MM.1S (cell line): ENCODE measurements at regions not wholly inside any gene's neighbourhood (a gene's known extent, or its start where the extent isn't known, plus 50 kb on each side); places are given as distances from the start of the nearest gene placed in this dataset.

Source experiments
- DNase-seq: peaks from one replicate; pipeline ENCODE4 v3.0.0-alpha.2; 2015
- H2AFZ ChIP-seq: fragments of 300-600 bp; sonication (generic); 2 replicates; pipeline ENCODE4 v1.6.0; 2016; ENCODE audit warnings: antibody characterized with exemption, low read length
- H3F3A ChIP-seq: fragments of 300-600 bp; sonication (generic); 2 replicates; pipeline ENCODE4 v1.6.1; 2016; ENCODE audit warnings: mild to moderate bottlenecking, antibody characterized with exemption, low read length, moderate library complexity, mixed read lengths; ENCODE audit not compliant: insufficient read depth
- H3K27ac ChIP-seq: fragments of 300-600 bp; sonication (generic); 2 replicates; pipeline ENCODE4 v1.5.1; 2016; ENCODE audit warnings: mild to moderate bottlenecking, low read length
- H3K27me3 ChIP-seq: fragments of 300-600 bp; sonication (generic); replicated peaks from 2 replicates; pipeline ENCODE4 v1.6.0; 2016; ENCODE audit warnings: low read length; ENCODE audit not compliant: insufficient read depth
- H3K36me3 ChIP-seq: fragments of 300-600 bp; sonication (generic); replicated peaks from 2 replicates; pipeline ENCODE4 v1.6.1; 2016; ENCODE audit warnings: mild to moderate bottlenecking, low read length, mixed read lengths; ENCODE audit not compliant: insufficient read depth
- H3K4me1 ChIP-seq: fragments of 300-600 bp; sonication (generic); 2 replicates; pipeline ENCODE4 v1.6.1; 2016; ENCODE audit warnings: low read length, mixed read lengths
- H3K4me2 ChIP-seq: fragments of 300-600 bp; sonication (generic); 2 replicates; pipeline ENCODE4 v1.6.0; 2016; ENCODE audit warnings: low read depth, low read length
- H3K4me3 ChIP-seq: fragments of 300-600 bp; sonication (generic); 2 replicates; pipeline ENCODE4 v1.5.1; 2016; ENCODE audit warnings: low read length, mixed read lengths
- H3K79me2 ChIP-seq: fragments of 300-600 bp; sonication (generic); 2 replicates; pipeline ENCODE4 v1.6.1; 2016; ENCODE audit warnings: mixed run types, low read length, mixed read lengths
- H3K9ac ChIP-seq: fragments of 300-600 bp; sonication (generic); 2 replicates; pipeline ENCODE4 v1.6.1; 2016; ENCODE audit warnings: low read length, mixed read lengths
- H3K9me2 ChIP-seq: fragments of 300-600 bp; sonication (generic); replicated peaks from 2 replicates; pipeline ENCODE4 v1.6.1; 2016; ENCODE audit warnings: mild to moderate bottlenecking, low read length, mixed read lengths; ENCODE audit not compliant: insufficient read depth
- H3K9me3 ChIP-seq: fragments of 300-600 bp; sonication (generic); replicated peaks from 2 replicates; pipeline ENCODE4 v1.6.1; 2016; ENCODE audit warnings: mild to moderate bottlenecking, low read length, mixed read lengths; ENCODE audit not compliant: insufficient read depth
- H4K20me1 ChIP-seq: fragments of 300-600 bp; sonication (generic); 2 replicates; pipeline ENCODE4 v1.6.1; 2016; ENCODE audit warnings: mild to moderate bottlenecking, low read length, moderate library complexity, mixed read lengths; ENCODE audit not compliant: insufficient read depth
- CTCF ChIP-seq: fragments of 300-600 bp; sonication (generic); IDR thresholded peaks from 2 replicates; pipeline ENCODE4 v1.5.1; 2016; ENCODE audit warnings: antibody characterized with exemption, low read length, mixed read lengths
- EZH2 ChIP-seq: fragments of 300-600 bp; sonication (generic); optimal IDR thresholded peaks from 2 replicates; pipeline ENCODE3; 2017; ENCODE audit warnings: low read depth, mild to moderate bottlenecking, antibody characterized with exemption, low read length, mixed read lengths
- EZH2phosphoT487 ChIP-seq: fragments of 300-600 bp; sonication (generic); IDR thresholded peaks from 2 replicates; pipeline ENCODE4 v1.6.1; 2018; ENCODE audit warnings: antibody characterized with exemption, low read length

GRCh38 chr4:31959972-31960371 is 1239.8 kb downstream of the PCDH7 start:
- Histone ChIP-seq H3K9me2 (no peaks in the 10 kb centered on the region), H3K36me3 (no peaks in the 10 kb centered on the region), H3K9ac (no peak overlapping the region), H2AFZ (no peak overlapping the region), H3K4me3 (no peak overlapping the region), H3K4me1 (no peaks in the 10 kb centered on the region), H4K20me1 (no peaks in the 10 kb centered on the region), H3K9me3 (no peaks in the 10 kb centered on the region), H3K27ac (no peak overlapping the region), H3K27me3 (no peaks in the 10 kb centered on the region), H3K79me2 (no peaks in the 10 kb centered on the region), H3K4me2 (no peak overlapping the region), H3F3A (no peaks in the 10 kb centered on the region)
- no peak for DNase-seq
- no peak for TF ChIP-seq CTCF
- TF ChIP-seq EZH2 = no peak
- no peak for TF ChIP-seq EZH2phosphoT487

- H2AFZ ChIP-seq = no peak overlapping the region
- H3F3A ChIP-seq = no peaks in the 10 kb centered on the region
- H3K9me2 ChIP-seq = no peaks in the 10 kb centered on the region
- no peak overlapping the region for H3K27ac ChIP-seq
- no peak overlapping the region for H3K4me3 ChIP-seq
- no peak overlapping the region for H3K9ac ChIP-seq
- no peaks in the 10 kb centered on the region for H3K9me3 ChIP-seq
- TF ChIP-seq EZH2 = no peak
- no peak for TF ChIP-seq CTCF
- TF ChIP-seq EZH2phosphoT487 = no peak
- H3K4me1 ChIP-seq = no peaks in the 10 kb centered on the region
- no peak overlapping the region for H3K4me2 ChIP-seq
- H3K27me3 ChIP-seq = no peaks in the 10 kb centered on the region
- no peaks in the 10 kb centered on the region for H3K79me2 ChIP-seq
- H4K20me1 ChIP-seq = no peaks in the 10 kb centered on the region
- H3K36me3 ChIP-seq = no peaks in the 10 kb centered on the region
- no peak for DNase-seq
Observed at GRCh38 chr4:31964685-31965084, 1244.5 kb downstream of the PCDH7 start.

GRCh38 chr4:31968842-31969241 is 1248.7 kb downstream of the PCDH7 start:
- TF ChIP-seq EZH2 (no peak), CTCF (no peak), EZH2phosphoT487 (no peak)
- no peaks in the 10 kb centered on the region for H3K9me3 ChIP-seq
- H3K27me3 ChIP-seq = no peaks in the 10 kb centered on the region
- no peak overlapping the region for H3K4me3 ChIP-seq
- no peak for DNase-seq
- no peaks in the 10 kb centered on the region for H3K4me1 ChIP-seq
- H3K79me2 ChIP-seq = no peaks in the 10 kb centered on the region
- no peak overlapping the region for H3K9ac ChIP-seq
- H3K27ac ChIP-seq = no peak overlapping the region
- H3K36me3 ChIP-seq = no peaks in the 10 kb centered on the region
- no peaks in the 10 kb centered on the region for H3F3A ChIP-seq
- no peak overlapping the region for H2AFZ ChIP-seq
- H4K20me1 ChIP-seq = no peaks in the 10 kb centered on the region
- no peaks in the 10 kb centered on the region for H3K9me2 ChIP-seq
- no peak overlapping the region for H3K4me2 ChIP-seq

GRCh38 chr4:31974490-31975002 is 1254.4 kb downstream of the PCDH7 start:
- Histone ChIP-seq H3K9me3 (no peaks in the 10 kb centered on the region), H3K4me1 (no peaks in the 10 kb centered on the region), H3K9me2 (no peaks in the 10 kb centered on the region), H3K27ac (no peak overlapping the region), H2AFZ (no peak overlapping the region), H3K9ac (no peak overlapping the region), H3F3A (no peaks in the 10 kb centered on the region), H3K36me3 (no peaks in the 10 kb centered on the region), H3K4me2 (no peak overlapping the region), H3K79me2 (no peaks in the 10 kb centered on the region), H3K4me3 (no peak overlapping the region), H3K27me3 (no peaks in the 10 kb centered on the region), H4K20me1 (no peaks in the 10 kb centered on the region)
- TF ChIP-seq EZH2 = no peak
- TF ChIP-seq CTCF = no peak
- no peak for TF ChIP-seq EZH2phosphoT487
- DNase-seq = no peak
